ENCODE measurements at regions not wholly inside any gene's neighbourhood (a gene's known extent, or its start where the extent isn't known, plus 50 kb on each side); places are given as distances from the start of the nearest gene placed in this dataset.

DNA sequence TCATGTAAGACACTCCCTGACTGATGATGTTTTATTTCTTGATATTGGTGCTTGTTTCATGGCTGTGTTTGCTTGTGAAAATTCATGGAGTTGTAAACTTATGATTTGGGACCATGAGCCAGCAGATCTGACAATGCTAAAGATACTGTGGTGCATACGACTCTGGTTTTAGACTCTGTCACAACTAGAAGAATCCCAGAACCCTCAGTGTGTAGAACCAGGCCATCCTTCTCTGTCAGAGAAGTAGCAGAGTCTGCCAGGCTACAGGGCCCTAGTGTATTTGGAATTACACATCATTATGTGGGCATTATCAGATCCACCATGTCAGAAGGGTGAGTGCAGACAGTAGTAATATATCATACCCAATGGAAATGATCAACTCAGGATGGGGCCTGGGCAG lies 209.8 kb upstream of the POU2AF2 start:
- H3K36me3 ChIP-seq (ENCODE audit: control insufficient read depth in 2 of 2, insufficient read depth in 2 of 2, low read length in 1 of 2), result no peaks in the 10 kb centered on the region
- no peaks in the 10 kb centered on the region for H3K79me2 ChIP-seq (ENCODE audit: control insufficient read depth, insufficient read depth, low read length)
- no peak overlapping the region for H3K4me3 ChIP-seq
- 39% methylated on average over 1 of the region's 1 CpG for WGBS (ENCODE audit: insufficient coverage, insufficient replicate concordance, low lambda C conversion rate, missing lambda C conversion rate)
- no peaks in the 10 kb centered on the region; the same call in 2 of the 3 replicates for H3K9me3 ChIP-seq (replicated peaks; ENCODE audit: control insufficient read depth, insufficient read depth, low read length)
- H3K4me2 ChIP-seq (ENCODE audit: control insufficient read depth, insufficient read depth), result no peak overlapping the region
- ChIA-PET RAD21 (ENCODE audit: unreplicated experiment) (no interaction called here), POLR2A (no interaction called here), CTCF (no interaction called here), SMC1A (ENCODE audit: uncharacterized antibody, unreplicated experiment) (no interaction called here)
- no peak overlapping the region for H2AFZ ChIP-seq (ENCODE audit: control insufficient read depth, low read depth, low read length)
- ATAC-seq (no peak), DNase-seq (ENCODE audit: low read depth, low spot score) (no peak), FAIRE-seq (no peak)
- no peaks in the 10 kb centered on the region for H3K27me3 ChIP-seq (replicated peaks in 1 of 2; ENCODE audit: control insufficient read depth in 2 of 2, insufficient read depth in 2 of 2, low read length in 1 of 2)
- no peak overlapping the region for H3K9ac ChIP-seq (ENCODE audit: control insufficient read depth, insufficient read depth, low read length)
- H3K4me1 ChIP-seq (ENCODE audit: control insufficient read depth, insufficient read depth, low read length), result no peaks in the 10 kb centered on the region
- in situ Hi-C loops (cut with MboI), result no loop called here
- H4K20me1 ChIP-seq (ENCODE audit: control insufficient read depth, insufficient read depth), result no peaks in the 10 kb centered on the region
- no TSS peak for BruUV-seq (replicated peaks)
- intact Hi-C loops (cut with micrococcal nuclease; ENCODE audit: unreplicated experiment), result no loop called here
- no peak overlapping the region for H3K27ac ChIP-seq (ENCODE audit: control insufficient read depth, insufficient read depth)
- TF ChIP-seq RB1 (IDR thresholded peaks at IDR 0.05; ENCODE audit: borderline replicate concordance) (no peak), SKIL (IDR thresholded peaks at IDR 0.05; ENCODE audit: low read depth, poor library complexity, severe bottlenecking) (no peak), EED (IDR thresholded peaks at IDR 0.05; ENCODE audit: low read depth) (no peak), SREBF2 (IDR thresholded peaks at IDR 0.05; ENCODE audit: low read length) (no peak)

DNA sequence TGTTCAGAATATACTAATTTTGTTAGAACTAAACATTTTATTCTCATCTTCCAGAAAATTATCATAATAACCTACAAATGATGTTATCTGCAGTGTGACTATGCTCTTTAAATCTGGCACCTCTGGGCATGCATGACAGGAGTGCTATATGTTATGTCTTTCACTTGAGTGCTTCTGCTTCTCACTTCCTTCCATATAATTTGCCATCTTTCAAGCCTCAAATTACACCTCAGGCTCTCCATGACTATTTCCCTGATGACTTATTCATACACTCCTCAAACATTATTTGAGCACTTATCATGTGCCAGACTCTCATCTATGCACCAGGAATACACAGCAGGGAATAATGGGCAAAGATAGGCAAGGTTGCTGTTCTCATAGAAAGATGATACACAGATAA lies 219.3 kb upstream of the POU2AF2 start:
- intact Hi-C loops (cut with micrococcal nuclease; ENCODE audit: unreplicated experiment), result no loop called here
- TF ChIP-seq IRF4 (IDR thresholded peaks at IDR 0.05; ENCODE audit: low read depth, low read length) (no peak), STAT1 (conservative IDR thresholded peaks at IDR 0.05) (no peak), E2F8 (IDR thresholded peaks at IDR 0.05; ENCODE audit: low read depth, partially characterized antibody) (no peak), NR2C2 (IDR thresholded peaks at IDR 0.05; ENCODE audit: borderline replicate concordance, control insufficient read depth, insufficient read length, low read depth) (no peak), PKNOX1 (IDR thresholded peaks at IDR 0.05) (no peak)
- TF ChIP-seq, protein P1, sequence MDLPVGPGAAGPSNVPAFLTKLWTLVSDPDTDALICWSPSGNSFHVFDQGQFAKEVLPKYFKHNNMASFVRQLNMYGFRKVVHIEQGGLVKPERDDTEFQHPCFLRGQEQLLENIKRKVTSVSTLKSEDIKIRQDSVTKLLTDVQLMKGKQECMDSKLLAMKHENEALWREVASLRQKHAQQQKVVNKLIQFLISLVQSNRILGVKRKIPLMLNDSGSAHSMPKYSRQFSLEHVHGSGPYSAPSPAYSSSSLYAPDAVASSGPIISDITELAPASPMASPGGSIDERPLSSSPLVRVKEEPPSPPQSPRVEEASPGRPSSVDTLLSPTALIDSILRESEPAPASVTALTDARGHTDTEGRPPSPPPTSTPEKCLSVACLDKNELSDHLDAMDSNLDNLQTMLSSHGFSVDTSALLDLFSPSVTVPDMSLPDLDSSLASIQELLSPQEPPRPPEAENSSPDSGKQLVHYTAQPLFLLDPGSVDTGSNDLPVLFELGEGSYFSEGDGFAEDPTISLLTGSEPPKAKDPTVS (IDR thresholded peaks at IDR 0.05; ENCODE audit: low read depth, low read length), result no peak

More for the DNA sequence above, 219.3 kb upstream of the POU2AF2 start:
- ChIA-PET SMC1A (ENCODE audit: uncharacterized antibody, unreplicated experiment) (no interaction called here), CTCF (no interaction called here), POLR2A (no interaction called here), RAD21 (ENCODE audit: unreplicated experiment) (no interaction called here)
- BruUV-seq (replicated peaks), result no TSS peak
- ATAC-seq (no peak), DNase-seq (ENCODE audit: low read depth, low spot score) (no peak), FAIRE-seq (no peak)
- Histone ChIP-seq H3K36me3 (ENCODE audit: control insufficient read depth in 2 of 2, insufficient read depth in 2 of 2, low read length in 1 of 2) (no peaks in the 10 kb centered on the region), H3K4me1 (ENCODE audit: control insufficient read depth, insufficient read depth, low read length) (no peaks in the 10 kb centered on the region), H3K9me3 (replicated peaks; ENCODE audit: control insufficient read depth, insufficient read depth, low read length) (no peaks in the 10 kb centered on the region), H3K79me2 (ENCODE audit: control insufficient read depth, insufficient read depth, low read length) (no peaks in the 10 kb centered on the region), H2AFZ (ENCODE audit: control insufficient read depth, low read depth, low read length) (no peak overlapping the region), H3K27ac (ENCODE audit: control insufficient read depth, insufficient read depth) (no peak overlapping the region), H3K4me2 (ENCODE audit: control insufficient read depth, insufficient read depth) (no peak overlapping the region), H3K9ac (ENCODE audit: control insufficient read depth, insufficient read depth, low read length) (no peak overlapping the region), H3K4me3 (no peak overlapping the region), H3K27me3 (replicated peaks in 1 of 2; ENCODE audit: control insufficient read depth in 2 of 2, insufficient read depth in 2 of 2, low read length in 1 of 2) (0 out of 4 replicates have a peak, but pooled peaks cover 0 to 3% of the 10 kb centered on the region in 2 experiments), H4K20me1 (ENCODE audit: control insufficient read depth, insufficient read depth) (no peaks in the 10 kb centered on the region)
- in situ Hi-C loops (cut with MboI), result no loop called here

Measured in GM12878 (cell line).